ENCODE measurements at regions not wholly inside any gene's neighbourhood (a gene's known extent, or its start where the extent isn't known, plus 50 kb on each side); places are given as distances from the start of the nearest gene placed in this dataset.

GRCh38 chr6:45727819-45728449 lies 287.7 kb downstream of the CLIC5 start:
- Histone ChIP-seq H3K27me3 (ENCODE audit: insufficient read depth, low read depth, low read length) (no peaks in the 10 kb centered on the region), H3K4me3 (ENCODE audit: low read length) (no peak overlapping the region), H4K20me1 (ENCODE audit: insufficient read depth) (no peaks in the 10 kb centered on the region), H3K4me2 (ENCODE audit: low read length) (no peak overlapping the region), H2AFZ (ENCODE audit: low read depth, low read length) (no peak overlapping the region), H3K79me2 (replicated peaks; ENCODE audit: insufficient read depth, low read length) (no peaks in the 10 kb centered on the region), H3F3A (ENCODE audit: insufficient read depth, low read length, poor library complexity, severe bottlenecking) (no peaks in the 10 kb centered on the region), H3K9me2 (ENCODE audit: insufficient read depth, low read length) (no peaks in the 10 kb centered on the region), H3K27ac (ENCODE audit: low read length) (no peak overlapping the region), H3K9me3 (ENCODE audit: low read length) (no peaks in the 10 kb centered on the region), H3K9ac (ENCODE audit: low read length) (no peak overlapping the region), H3K36me3 (ENCODE audit: insufficient read depth, low read length) (no peaks in the 10 kb centered on the region)
- TF ChIP-seq, protein P1, sequence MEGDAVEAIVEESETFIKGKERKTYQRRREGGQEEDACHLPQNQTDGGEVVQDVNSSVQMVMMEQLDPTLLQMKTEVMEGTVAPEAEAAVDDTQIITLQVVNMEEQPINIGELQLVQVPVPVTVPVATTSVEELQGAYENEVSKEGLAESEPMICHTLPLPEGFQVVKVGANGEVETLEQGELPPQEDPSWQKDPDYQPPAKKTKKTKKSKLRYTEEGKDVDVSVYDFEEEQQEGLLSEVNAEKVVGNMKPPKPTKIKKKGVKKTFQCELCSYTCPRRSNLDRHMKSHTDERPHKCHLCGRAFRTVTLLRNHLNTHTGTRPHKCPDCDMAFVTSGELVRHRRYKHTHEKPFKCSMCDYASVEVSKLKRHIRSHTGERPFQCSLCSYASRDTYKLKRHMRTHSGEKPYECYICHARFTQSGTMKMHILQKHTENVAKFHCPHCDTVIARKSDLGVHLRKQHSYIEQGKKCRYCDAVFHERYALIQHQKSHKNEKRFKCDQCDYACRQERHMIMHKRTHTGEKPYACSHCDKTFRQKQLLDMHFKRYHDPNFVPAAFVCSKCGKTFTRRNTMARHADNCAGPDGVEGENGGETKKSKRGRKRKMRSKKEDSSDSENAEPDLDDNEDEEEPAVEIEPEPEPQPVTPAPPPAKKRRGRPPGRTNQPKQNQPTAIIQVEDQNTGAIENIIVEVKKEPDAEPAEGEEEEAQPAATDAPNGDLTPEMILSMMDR (IDR thresholded peaks at IDR 0.05; ENCODE audit: poor library complexity, severe bottlenecking): no peak
- TF ChIP-seq, protein P2, sequence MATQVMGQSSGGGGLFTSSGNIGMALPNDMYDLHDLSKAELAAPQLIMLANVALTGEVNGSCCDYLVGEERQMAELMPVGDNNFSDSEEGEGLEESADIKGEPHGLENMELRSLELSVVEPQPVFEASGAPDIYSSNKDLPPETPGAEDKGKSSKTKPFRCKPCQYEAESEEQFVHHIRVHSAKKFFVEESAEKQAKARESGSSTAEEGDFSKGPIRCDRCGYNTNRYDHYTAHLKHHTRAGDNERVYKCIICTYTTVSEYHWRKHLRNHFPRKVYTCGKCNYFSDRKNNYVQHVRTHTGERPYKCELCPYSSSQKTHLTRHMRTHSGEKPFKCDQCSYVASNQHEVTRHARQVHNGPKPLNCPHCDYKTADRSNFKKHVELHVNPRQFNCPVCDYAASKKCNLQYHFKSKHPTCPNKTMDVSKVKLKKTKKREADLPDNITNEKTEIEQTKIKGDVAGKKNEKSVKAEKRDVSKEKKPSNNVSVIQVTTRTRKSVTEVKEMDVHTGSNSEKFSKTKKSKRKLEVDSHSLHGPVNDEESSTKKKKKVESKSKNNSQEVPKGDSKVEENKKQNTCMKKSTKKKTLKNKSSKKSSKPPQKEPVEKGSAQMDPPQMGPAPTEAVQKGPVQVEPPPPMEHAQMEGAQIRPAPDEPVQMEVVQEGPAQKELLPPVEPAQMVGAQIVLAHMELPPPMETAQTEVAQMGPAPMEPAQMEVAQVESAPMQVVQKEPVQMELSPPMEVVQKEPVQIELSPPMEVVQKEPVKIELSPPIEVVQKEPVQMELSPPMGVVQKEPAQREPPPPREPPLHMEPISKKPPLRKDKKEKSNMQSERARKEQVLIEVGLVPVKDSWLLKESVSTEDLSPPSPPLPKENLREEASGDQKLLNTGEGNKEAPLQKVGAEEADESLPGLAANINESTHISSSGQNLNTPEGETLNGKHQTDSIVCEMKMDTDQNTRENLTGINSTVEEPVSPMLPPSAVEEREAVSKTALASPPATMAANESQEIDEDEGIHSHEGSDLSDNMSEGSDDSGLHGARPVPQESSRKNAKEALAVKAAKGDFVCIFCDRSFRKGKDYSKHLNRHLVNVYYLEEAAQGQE (IDR thresholded peaks at IDR 0.05; ENCODE audit: borderline replicate concordance): no peak
- no peak for TF ChIP-seq POLR2AphosphoS5 (IDR thresholded peaks at IDR 0.05)
- TF ChIP-seq EZH2 (IDR thresholded peaks at IDR 0.05; ENCODE audit: borderline replicate concordance, insufficient read depth, low read length, poor library complexity, severe bottlenecking): no peak
- TF ChIP-seq TAF1 (IDR thresholded peaks at IDR 0.05; ENCODE audit: low read depth): no peak
- TF ChIP-seq EP300 (conservative IDR thresholded peaks at IDR 0.05; ENCODE audit: poor library complexity, severe bottlenecking): no peak

DNA sequence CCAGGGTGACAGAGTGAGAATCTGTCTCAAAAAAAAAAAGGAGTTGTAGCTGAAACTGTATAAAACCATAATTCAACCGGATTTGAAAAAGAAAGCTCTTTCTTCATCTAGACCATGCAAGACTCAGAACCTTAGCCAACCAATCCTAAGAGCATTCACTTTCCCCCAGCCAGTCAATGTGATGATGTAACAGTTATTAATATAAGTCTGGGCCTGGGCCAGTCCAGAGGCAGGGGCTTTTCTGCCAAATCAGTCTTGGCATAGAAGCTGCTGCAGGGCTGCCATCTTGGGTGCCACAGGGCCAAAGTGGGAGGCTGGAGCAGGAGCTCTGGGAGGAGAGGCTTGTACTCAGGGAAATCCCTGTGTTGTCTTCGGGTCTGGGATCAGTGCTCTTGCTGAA lies 288.4 kb downstream of the CLIC5 start:
- no peaks in the 10 kb centered on the region for H4K20me1 ChIP-seq (ENCODE audit: insufficient read depth)
- no peaks in the 10 kb centered on the region for H3K79me2 ChIP-seq (replicated peaks; ENCODE audit: insufficient read depth, low read length)
- H3K4me2 ChIP-seq (ENCODE audit: low read length): no peak overlapping the region
- no peaks in the 10 kb centered on the region for H3K9me3 ChIP-seq (ENCODE audit: low read length)
- H3K9ac ChIP-seq (ENCODE audit: low read length): no peak overlapping the region
- H3K27ac ChIP-seq (ENCODE audit: low read length): no peak overlapping the region
- TF ChIP-seq, protein P2 (IDR thresholded peaks at IDR 0.05; ENCODE audit: borderline replicate concordance): no peak
- no peak for TF ChIP-seq MXI1 (conservative IDR thresholded peaks at IDR 0.05; ENCODE audit: poor library complexity, severe bottlenecking)
- no peak for TF ChIP-seq POLR2AphosphoS5 (IDR thresholded peaks at IDR 0.05)
- TF ChIP-seq EP300 (conservative IDR thresholded peaks at IDR 0.05; ENCODE audit: poor library complexity, severe bottlenecking): no peak
- TF ChIP-seq EZH2 (IDR thresholded peaks at IDR 0.05; ENCODE audit: borderline replicate concordance, insufficient read depth, low read length, poor library complexity, severe bottlenecking): no peak
- no peak for TF ChIP-seq RAD21 (conservative IDR thresholded peaks at IDR 0.05)
- no peaks in the 10 kb centered on the region for H3F3A ChIP-seq (ENCODE audit: insufficient read depth, low read length, poor library complexity, severe bottlenecking)
- no peak overlapping the region for H2AFZ ChIP-seq (ENCODE audit: low read depth, low read length)
- no peaks in the 10 kb centered on the region for H3K9me2 ChIP-seq (ENCODE audit: insufficient read depth, low read length)
- no peak overlapping the region for H3K4me3 ChIP-seq (ENCODE audit: low read length)
- H3K27me3 ChIP-seq (ENCODE audit: insufficient read depth, low read depth, low read length): no peaks in the 10 kb centered on the region
- H3K36me3 ChIP-seq (ENCODE audit: insufficient read depth, low read length): no peaks in the 10 kb centered on the region
